ENCODE measurements at regions not wholly inside any gene's neighbourhood (a gene's known extent, or its start where the extent isn't known, plus 50 kb on each side); places are given as distances from the start of the nearest gene placed in this dataset.

DNA sequence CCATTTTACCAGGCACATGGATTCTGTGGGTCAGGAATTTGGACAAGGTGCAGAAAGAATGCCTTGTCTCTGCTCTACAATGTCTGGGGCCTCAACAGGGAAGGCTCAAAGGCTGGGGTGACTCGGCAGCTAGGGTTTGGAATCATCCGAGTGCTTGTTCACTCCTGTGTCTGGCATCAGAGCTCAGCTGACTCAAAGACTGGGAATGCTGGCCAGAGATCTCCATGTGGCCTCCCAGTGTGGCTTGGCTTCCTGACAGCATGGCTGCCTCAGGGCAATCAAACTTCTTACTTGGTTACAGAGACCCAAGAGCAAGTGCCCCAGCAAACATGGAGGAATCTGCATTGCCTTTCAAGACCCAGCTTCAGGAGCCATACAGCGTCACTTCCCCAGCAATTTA, 110.5 kb downstream of the TOMM20 start:
- TF ChIP-seq, protein P1, sequence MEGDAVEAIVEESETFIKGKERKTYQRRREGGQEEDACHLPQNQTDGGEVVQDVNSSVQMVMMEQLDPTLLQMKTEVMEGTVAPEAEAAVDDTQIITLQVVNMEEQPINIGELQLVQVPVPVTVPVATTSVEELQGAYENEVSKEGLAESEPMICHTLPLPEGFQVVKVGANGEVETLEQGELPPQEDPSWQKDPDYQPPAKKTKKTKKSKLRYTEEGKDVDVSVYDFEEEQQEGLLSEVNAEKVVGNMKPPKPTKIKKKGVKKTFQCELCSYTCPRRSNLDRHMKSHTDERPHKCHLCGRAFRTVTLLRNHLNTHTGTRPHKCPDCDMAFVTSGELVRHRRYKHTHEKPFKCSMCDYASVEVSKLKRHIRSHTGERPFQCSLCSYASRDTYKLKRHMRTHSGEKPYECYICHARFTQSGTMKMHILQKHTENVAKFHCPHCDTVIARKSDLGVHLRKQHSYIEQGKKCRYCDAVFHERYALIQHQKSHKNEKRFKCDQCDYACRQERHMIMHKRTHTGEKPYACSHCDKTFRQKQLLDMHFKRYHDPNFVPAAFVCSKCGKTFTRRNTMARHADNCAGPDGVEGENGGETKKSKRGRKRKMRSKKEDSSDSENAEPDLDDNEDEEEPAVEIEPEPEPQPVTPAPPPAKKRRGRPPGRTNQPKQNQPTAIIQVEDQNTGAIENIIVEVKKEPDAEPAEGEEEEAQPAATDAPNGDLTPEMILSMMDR (IDR thresholded peaks at IDR 0.05): no peak
- TF ChIP-seq POLR2AphosphoS5 (IDR thresholded peaks at IDR 0.05): no peak
